ENCODE measurements at regions not wholly inside any gene's neighbourhood (a gene's known extent, or its start where the extent isn't known, plus 50 kb on each side); places are given as distances from the start of the nearest gene placed in this dataset.

- TF ChIP-seq CTCF (IDR thresholded peaks at IDR 0.05) = no peak
- TF ChIP-seq POLR2A (IDR thresholded peaks at IDR 0.05) = no peak
Measured at GRCh38 chr20:10805764-10806163, 132.0 kb upstream of the JAG1 start.
